Lower leg skin (tissue), 3 donors: ENCODE measurements at regions not wholly inside any gene's neighbourhood (a gene's known extent, or its start where the extent isn't known, plus 50 kb on each side); places are given as distances from the start of the nearest gene placed in this dataset.

ENCODE experiments used
- POLR2A ChIP-seq, 2 donors: fragments of 450-650 bp; IDR thresholded peaks; one replicate each; pipeline ENCODE4 v1.6.1; 2016 to 2017; ENCODE audit warnings: antibody characterized with exemption in 2 of 2, mild to moderate bottlenecking in 1 of 2, moderate library complexity in 1 of 2
- TF ChIP-seq, protein P1 (sequence below), 3 donors: fragments of 450-650 bp; IDR thresholded peaks; one replicate each; pipeline ENCODE4 v1.5.1; 2016; ENCODE audit warnings: antibody characterized with exemption in 3 of 3, mild to moderate bottlenecking in 3 of 3, moderate library complexity in 2 of 3

GRCh38 chr10:55048830-55049498, 247.9 kb upstream of the PCDH15 start:
- TF ChIP-seq, protein P1, sequence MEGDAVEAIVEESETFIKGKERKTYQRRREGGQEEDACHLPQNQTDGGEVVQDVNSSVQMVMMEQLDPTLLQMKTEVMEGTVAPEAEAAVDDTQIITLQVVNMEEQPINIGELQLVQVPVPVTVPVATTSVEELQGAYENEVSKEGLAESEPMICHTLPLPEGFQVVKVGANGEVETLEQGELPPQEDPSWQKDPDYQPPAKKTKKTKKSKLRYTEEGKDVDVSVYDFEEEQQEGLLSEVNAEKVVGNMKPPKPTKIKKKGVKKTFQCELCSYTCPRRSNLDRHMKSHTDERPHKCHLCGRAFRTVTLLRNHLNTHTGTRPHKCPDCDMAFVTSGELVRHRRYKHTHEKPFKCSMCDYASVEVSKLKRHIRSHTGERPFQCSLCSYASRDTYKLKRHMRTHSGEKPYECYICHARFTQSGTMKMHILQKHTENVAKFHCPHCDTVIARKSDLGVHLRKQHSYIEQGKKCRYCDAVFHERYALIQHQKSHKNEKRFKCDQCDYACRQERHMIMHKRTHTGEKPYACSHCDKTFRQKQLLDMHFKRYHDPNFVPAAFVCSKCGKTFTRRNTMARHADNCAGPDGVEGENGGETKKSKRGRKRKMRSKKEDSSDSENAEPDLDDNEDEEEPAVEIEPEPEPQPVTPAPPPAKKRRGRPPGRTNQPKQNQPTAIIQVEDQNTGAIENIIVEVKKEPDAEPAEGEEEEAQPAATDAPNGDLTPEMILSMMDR (IDR thresholded peaks at IDR 0.05): no peak
- no peak for TF ChIP-seq POLR2A (IDR thresholded peaks at IDR 0.05)
